Left renal pelvis (tissue), 4 donors: ENCODE measurements at regions not wholly inside any gene's neighbourhood (a gene's known extent, or its start where the extent isn't known, plus 50 kb on each side); places are given as distances from the start of the nearest gene placed in this dataset.
"Not testable (repeated sequence)": the region's sequence is repeated elsewhere in the genome, so short reads cannot be mapped to it uniquely, and the experiment has no call there.

ENCODE experiments used
- DNase-seq, 4 donors: peaks; one replicate each; pipeline ENCODE4 v3.0.0-alpha.2; 2013; ENCODE audit warnings: low read depth in 4 of 4, low spot score in 3 of 4

GRCh38 chr15:96974761-96975160, 644.3 kb downstream of the NR2F2 start:
- DNase-seq = no peak

GRCh38 chr15:96977886-96978285, 647.4 kb downstream of the NR2F2 start:
- DNase-seq = no peak

GRCh38 chr15:96978937-96979473, 648.5 kb downstream of the NR2F2 start:
- DNase-seq = no peak

GRCh38 chr15:96984121-96984671, 653.7 kb downstream of the NR2F2 start:
- DNase-seq = not testable (repeated sequence)

DNA sequence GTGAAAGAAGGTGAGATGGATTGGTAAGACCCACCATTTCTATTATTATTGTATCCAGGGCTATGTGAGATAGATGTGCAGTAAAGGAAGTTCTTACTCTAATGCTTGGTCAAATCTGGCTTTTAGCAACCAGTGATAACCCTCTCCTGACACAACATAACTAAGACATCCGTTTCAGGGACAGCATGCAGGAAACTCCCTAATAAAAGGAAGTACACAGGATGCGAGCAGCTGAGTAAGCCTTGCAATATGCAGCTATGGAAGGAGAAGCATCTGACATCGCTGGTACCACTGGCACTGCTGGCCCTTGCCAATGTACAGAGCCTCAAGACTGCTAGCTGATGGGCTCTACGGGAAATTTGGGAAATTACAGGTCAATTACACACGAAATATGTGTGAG, 662.3 kb downstream of the NR2F2 start:
- no peak for DNase-seq

- DNase-seq = no peak
Measured at GRCh38 chr15:96997538-96997937, 667.0 kb downstream of the NR2F2 start.

- peak; percentile 40 to 80 (median 50) for DNase-seq
Measured at GRCh38 chr15:97009031-97009431, 678.5 kb downstream of the NR2F2 start.

DNA sequence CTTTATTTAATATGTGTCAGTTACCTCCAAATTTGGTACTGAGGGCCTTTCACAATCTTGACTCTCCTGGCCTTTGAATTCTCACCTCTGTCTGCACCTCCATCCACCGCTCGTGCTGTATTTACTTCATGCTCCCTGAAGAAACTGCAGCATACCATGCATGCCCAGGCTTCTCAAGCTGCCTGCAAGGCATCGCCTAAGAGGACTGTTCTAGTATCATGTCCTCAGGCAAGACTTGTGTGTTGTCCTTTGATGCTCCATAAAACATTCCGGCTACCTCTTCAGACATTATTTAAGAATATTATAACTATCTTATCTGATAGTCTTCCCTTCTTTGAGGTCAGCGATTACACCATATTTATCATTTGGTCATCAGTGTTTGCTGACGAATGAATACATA, 682.5 kb downstream of the NR2F2 start:
- DNase-seq = no peak

GRCh38 chr15:97013491-97013890, 683.0 kb downstream of the NR2F2 start:
- no peak for DNase-seq

GRCh38 chr15:97014001-97014400, 683.5 kb downstream of the NR2F2 start:
- no peak for DNase-seq

DNA sequence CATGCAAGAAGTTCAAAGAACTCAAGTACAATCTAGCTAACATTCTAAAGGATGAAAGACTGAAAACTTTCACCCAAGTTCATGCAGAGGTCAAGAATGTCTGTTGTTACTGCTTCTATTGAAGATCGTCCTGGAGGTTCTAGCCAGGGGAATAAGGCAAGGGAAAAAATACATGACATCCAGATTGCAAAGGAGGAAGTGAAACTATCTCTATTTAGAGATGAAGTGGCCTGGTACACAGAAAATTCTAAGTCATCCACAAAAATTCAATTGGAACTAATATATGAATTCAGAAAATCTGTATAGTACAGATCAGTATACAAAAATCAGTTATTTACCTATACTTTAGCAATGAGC, 693.0 kb downstream of the NR2F2 start:
- no peak for DNase-seq

DNA sequence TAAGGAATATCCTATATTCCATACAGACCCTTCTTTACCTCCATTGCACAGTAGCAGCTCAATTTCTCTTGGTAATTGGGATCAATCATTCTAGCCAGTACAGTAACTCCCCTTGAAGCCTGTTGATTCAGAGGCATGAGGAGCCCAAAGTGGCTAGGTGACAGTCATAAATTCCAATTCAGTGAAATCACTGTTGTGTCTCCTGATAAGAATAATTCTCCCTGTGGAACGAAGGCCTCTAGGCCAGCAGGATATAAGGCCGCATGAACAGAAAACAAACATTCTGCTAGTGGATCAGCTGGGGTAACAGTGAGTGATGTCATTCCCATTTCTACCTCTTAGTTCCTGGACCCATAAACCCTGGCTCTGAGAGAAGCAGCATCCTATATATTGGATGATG, 696.3 kb downstream of the NR2F2 start:
- DNase-seq = no peak

- DNase-seq = no peak
Measured at GRCh38 chr15:97027772-97028171, 697.3 kb downstream of the NR2F2 start.

GRCh38 chr15:97030251-97030650, 699.8 kb downstream of the NR2F2 start:
- no peak for DNase-seq

- no peak for DNase-seq
Measured at GRCh38 chr15:97036301-97036700, 705.8 kb downstream of the NR2F2 start.

- no peak for DNase-seq
Measured at GRCh38 chr15:97037080-97037479, 706.6 kb downstream of the NR2F2 start.

GRCh38 chr15:97045666-97046421, 715.3 kb downstream of the NR2F2 start:
- no peak for DNase-seq

- DNase-seq = no peak
Measured at GRCh38 chr15:97052513-97052912, 722.0 kb downstream of the NR2F2 start.

GRCh38 chr15:97053635-97054034, 723.1 kb downstream of the NR2F2 start:
- no peak for DNase-seq

DNA sequence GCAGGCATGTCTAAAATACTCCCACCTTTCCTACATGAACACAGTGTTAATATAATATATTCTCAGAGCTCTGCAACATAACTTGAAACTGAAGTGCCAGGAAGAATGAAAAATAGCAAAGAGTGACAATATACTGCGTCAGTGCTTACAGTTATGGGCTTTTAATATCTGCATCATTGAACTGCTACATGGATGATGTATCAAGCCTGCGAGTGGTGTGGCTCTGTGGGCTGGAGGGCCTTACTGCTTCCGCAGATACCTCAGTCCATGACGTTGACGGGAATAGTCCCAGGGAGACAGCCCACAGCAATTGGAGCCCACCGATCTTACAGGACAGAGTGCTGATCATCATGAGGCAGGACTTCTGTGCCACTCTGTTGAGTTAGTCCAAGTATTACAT, 727.0 kb downstream of the NR2F2 start:
- DNase-seq = no peak

DNA sequence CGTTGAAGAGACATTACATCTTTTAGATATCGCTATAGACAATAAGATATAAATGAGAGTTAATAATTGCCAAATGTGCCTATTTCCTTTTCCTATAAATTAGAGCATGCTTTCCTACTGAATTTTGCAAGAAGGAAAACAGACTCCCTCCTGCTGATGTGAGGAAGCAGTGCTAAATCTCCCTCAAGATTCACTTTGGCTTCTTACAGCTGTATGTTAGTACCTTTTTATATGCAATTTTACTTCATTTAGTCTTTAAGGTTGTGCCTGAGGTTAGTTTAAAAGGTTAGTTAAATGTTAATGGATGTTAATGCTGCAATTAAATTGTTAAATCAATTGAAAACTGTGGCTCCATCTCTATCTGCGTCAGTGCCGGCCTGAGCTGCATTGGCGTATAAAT, 728.8 kb downstream of the NR2F2 start:
- no peak for DNase-seq

GRCh38 chr15:97061392-97061791, 730.9 kb downstream of the NR2F2 start:
- DNase-seq = no peak
